ENCODE measurements at regions not wholly inside any gene's neighbourhood (a gene's known extent, or its start where the extent isn't known, plus 50 kb on each side); places are given as distances from the start of the nearest gene placed in this dataset.

DNA sequence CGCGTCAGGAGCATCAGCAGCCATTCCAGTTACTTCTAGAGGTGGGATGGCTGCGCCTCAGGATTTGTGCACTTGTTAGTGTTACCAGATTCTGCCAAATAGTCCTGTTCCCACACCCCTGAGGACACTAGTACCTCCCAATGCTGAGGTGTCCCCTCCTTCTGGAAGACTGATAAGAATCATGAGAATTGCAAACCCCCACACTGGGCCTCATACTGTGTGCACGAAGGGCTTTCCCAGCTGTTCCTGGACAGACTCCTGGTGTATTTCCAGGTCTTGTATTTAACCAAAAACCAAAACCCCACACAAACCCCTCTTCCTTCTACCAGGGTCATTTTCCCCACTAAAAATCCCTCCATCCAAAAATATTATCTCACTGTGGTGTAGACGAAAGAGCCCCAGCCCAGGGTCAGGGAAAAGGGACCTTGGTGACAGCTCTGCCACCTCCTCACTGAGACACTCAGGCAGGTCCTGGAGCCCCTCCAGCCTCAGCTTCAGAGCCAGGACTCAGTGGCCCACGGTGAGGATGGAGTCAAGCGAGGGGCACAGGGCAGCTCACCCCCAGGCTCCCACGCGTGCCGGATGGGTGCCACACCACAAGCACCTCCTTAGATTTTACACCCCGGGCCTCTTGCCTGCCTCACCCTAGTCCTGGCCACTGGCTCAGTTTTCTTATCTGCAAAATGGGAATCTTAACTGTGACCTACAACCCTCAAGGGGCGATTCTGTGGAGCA, 131.4 kb upstream of the RUNX3 start:
- no peak overlapping the region for H3K4me3 ChIP-seq (ENCODE audit: low read depth, low read length)
- TF ChIP-seq, protein P1, sequence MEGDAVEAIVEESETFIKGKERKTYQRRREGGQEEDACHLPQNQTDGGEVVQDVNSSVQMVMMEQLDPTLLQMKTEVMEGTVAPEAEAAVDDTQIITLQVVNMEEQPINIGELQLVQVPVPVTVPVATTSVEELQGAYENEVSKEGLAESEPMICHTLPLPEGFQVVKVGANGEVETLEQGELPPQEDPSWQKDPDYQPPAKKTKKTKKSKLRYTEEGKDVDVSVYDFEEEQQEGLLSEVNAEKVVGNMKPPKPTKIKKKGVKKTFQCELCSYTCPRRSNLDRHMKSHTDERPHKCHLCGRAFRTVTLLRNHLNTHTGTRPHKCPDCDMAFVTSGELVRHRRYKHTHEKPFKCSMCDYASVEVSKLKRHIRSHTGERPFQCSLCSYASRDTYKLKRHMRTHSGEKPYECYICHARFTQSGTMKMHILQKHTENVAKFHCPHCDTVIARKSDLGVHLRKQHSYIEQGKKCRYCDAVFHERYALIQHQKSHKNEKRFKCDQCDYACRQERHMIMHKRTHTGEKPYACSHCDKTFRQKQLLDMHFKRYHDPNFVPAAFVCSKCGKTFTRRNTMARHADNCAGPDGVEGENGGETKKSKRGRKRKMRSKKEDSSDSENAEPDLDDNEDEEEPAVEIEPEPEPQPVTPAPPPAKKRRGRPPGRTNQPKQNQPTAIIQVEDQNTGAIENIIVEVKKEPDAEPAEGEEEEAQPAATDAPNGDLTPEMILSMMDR (IDR thresholded peaks at IDR 0.05; ENCODE audit: borderline replicate concordance, insufficient read depth, low read depth, low read length) = no peak

DNA sequence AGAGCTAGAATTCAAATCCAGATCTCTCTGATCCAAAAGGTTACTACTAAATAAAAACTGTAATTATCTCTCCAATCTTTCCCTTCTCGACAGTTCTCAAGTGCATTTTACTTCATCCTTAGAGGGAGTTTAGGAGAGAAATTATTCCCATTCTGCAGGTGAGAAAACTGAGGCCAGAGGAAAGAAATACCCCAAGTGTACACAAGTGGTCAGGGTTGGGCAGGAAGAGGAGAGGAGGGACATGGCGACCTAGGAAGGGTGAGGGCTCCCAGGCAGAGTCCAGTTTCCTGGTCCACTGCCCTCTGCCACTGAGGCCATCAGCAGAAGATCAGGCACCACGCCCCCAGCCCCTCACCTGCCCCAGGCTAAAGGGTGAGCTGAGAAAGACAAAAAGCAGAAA, 127.1 kb upstream of the RUNX3 start:
- H3K4me3 ChIP-seq (ENCODE audit: low read depth, low read length) = no peak overlapping the region
- TF ChIP-seq, protein P1 (IDR thresholded peaks at IDR 0.05; ENCODE audit: borderline replicate concordance, insufficient read depth, low read depth, low read length) = no peak

DNA sequence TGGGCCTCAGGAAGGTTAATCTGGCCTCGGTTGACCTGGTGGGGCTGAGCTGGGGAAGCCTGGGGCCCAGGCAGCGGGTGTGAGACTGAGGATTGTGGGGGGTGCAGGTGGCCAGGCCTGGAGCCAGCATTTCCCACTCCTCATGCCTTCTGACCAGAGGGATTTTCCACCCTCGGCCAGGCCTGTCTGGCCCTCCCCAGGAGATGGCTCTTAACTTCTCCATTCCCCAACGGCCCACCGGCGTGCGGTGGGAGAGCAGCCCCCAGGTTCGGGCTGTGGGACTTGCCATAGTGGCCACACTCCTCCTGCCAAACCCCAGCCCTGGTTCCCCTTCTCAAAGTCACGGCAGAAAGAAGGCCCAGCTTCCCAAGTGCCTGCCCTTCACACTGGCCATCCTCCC, 126.5 kb upstream of the RUNX3 start:
- TF ChIP-seq, protein P1 (IDR thresholded peaks at IDR 0.05; ENCODE audit: borderline replicate concordance, insufficient read depth, low read depth, low read length) = no peak

DNA sequence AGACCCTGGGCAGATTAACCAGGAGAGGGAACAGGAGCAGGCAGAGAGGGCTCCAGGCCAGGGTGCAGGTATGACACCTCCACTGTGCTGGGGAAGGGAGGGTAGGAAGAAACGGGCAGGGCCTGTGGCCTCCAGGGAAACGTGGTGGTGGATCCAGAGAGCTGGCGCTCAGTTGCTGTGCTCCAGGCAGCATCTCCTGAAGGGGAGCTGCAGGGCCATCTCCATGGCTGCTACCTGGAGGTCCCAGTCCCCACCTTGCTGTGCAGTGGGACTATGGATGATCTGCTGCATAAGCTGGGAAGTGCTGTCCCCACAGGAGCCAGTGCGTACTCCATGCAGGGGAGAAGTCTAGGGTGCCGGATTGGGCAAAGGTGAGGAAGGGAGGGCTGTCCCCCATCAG, 125.9 kb upstream of the RUNX3 start:
- TF ChIP-seq, protein P1 (IDR thresholded peaks at IDR 0.05; ENCODE audit: borderline replicate concordance, insufficient read depth, low read depth, low read length) = no peak
- H3K4me3 ChIP-seq (ENCODE audit: low read depth, low read length) = no peak overlapping the region

More for the DNA sequence above, 126.5 kb upstream of the RUNX3 start:
- no peak overlapping the region for H3K4me3 ChIP-seq (ENCODE audit: low read depth, low read length)

DNA sequence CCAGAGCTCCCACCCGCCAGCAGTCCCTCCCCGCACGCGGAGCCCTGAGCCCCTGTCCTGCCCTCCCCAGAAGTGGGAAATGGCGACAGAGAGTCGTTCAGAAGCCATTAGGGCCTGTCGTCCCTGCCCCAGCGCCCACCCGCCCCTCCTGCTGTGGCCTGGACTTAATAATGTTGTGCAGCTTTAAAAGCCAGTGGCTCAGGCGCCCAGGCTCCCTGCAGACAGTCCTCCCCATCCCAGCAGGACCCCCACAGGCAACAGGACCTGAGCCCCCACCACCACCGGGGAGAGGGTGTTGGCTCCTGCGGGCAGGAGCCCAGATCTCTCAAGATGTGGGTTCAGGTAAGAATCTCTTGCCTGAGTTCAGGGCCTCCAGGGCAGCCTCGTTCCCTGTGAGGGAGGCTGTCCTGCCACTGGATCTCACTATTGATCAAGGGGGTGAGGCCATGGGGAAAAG, 125.3 kb upstream of the RUNX3 start:
- TF ChIP-seq, protein P1 (IDR thresholded peaks at IDR 0.05; ENCODE audit: borderline replicate concordance, insufficient read depth, low read depth, low read length) = no peak
- no peak overlapping the region for H3K4me3 ChIP-seq (ENCODE audit: low read depth, low read length)

DNA sequence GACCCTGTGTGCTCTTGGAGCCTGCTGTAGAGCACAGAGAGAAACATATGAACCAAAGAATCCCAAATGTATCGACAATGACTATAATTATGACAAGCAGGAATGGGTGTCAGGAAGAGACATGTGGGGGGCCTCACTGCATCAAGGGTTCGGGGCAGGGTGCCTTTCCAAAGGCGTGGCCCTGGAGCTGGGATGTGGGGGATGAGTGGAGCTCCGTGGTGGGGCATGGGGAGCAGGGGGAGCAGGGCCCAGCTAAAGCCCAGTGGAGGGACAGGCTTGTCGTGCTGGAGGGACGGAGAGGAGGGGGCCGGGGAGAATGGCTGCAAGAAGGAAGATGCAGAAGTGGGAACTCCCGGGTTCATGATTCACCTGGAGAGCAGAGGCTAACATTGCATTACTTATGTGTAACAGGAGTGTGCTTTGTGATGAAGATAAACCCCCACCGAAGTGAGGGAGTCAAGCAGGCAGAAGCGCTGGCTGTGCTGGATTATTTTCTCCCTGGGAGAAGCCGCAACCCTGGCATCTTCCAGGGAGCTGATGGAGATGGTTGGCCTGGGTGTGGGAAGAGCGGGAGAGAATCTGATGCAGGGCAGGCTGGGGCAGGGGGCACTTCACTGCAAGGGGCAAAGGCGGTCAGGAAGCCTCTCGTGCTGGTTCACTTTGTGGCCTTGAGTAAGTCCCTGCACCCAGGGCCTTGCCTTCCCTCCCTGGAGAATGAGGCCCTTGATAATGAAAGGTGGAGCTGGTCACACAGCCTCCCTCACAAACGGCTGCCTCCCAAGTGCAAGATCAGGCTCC, 124.6 kb upstream of the RUNX3 start:
- H3K4me3 ChIP-seq (ENCODE audit: low read depth, low read length) = no peak overlapping the region
- TF ChIP-seq, protein P1 (IDR thresholded peaks at IDR 0.05; ENCODE audit: borderline replicate concordance, insufficient read depth, low read depth, low read length) = no peak

Data from GM12875 (cell line).